ENCODE measurements at regions not wholly inside any gene's neighbourhood (a gene's known extent, or its start where the extent isn't known, plus 50 kb on each side); places are given as distances from the start of the nearest gene placed in this dataset.

DNA sequence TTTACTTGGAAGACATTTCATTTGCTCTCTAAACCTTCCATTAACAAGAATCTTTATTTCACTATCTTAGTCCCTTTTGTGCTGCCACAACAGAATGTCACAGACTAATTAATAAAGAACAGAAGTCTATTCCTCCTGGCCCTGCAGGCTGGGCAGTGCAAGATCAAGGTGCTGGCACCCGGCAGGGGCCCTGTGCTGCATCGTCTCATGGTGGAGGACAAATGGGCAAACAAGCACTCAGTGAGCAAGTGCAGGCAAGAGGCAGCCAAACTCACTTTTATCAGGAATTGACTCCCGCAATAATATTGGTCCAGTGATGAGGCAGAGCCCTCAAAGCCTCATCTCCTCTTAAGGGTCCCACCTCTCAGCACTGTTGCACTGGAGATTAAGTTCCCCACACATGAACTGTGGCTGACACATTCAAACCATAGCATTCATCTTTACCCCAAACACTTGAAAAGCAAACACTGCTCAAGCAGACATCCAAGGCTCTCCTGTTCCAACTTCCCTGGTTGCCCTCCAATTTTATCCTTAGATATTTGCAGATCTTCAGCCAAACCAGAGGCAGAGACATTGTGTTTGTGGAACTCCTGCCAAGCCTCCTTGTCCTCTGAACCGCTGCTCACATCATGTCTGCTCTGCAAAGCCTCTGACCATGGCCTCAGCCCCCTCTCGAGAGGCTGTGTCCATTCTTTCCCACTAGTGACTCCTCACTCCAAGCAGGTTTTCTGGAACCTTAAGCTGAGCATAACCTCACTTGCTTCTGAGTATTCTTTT is 404.4 kb upstream of the SOX11 start:
- no peaks in the 10 kb centered on the region for H3K36me3 ChIP-seq (ENCODE audit: insufficient read depth, low read length)
- H3K9ac ChIP-seq (ENCODE audit: low read depth, low read length): no peak overlapping the region
- no peak overlapping the region for H3K4me2 ChIP-seq (ENCODE audit: insufficient read depth, low read length)
- no peaks in the 10 kb centered on the region for H3K79me2 ChIP-seq (ENCODE audit: insufficient read depth, low read length)
- H4K20me1 ChIP-seq (ENCODE audit: insufficient read depth, low read length): no peaks in the 10 kb centered on the region
- H3K27me3 ChIP-seq (ENCODE audit: insufficient read depth, low read length, poor library complexity): no peaks in the 10 kb centered on the region
- no peak overlapping the region for H2AFZ ChIP-seq (ENCODE audit: low read depth, low read length)
- no peak overlapping the region for H3K27ac ChIP-seq (ENCODE audit: low read length)
- H3K9me3 ChIP-seq (ENCODE audit: insufficient read depth, low read length, severe bottlenecking): no peaks in the 10 kb centered on the region
- no peak for DNase-seq
- no peak overlapping the region for H3K4me3 ChIP-seq (ENCODE audit: low read depth in 1 of 2, low read length in 2 of 2)
- no peak for TF ChIP-seq EZH2 (IDR thresholded peaks at IDR 0.05; ENCODE audit: borderline replicate concordance, low read depth, low read length, severe bottlenecking)
- TF ChIP-seq, protein P1, sequence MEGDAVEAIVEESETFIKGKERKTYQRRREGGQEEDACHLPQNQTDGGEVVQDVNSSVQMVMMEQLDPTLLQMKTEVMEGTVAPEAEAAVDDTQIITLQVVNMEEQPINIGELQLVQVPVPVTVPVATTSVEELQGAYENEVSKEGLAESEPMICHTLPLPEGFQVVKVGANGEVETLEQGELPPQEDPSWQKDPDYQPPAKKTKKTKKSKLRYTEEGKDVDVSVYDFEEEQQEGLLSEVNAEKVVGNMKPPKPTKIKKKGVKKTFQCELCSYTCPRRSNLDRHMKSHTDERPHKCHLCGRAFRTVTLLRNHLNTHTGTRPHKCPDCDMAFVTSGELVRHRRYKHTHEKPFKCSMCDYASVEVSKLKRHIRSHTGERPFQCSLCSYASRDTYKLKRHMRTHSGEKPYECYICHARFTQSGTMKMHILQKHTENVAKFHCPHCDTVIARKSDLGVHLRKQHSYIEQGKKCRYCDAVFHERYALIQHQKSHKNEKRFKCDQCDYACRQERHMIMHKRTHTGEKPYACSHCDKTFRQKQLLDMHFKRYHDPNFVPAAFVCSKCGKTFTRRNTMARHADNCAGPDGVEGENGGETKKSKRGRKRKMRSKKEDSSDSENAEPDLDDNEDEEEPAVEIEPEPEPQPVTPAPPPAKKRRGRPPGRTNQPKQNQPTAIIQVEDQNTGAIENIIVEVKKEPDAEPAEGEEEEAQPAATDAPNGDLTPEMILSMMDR (IDR thresholded peaks at IDR 0.05; ENCODE audit: borderline replicate concordance, extremely low read depth, low read length, poor library complexity, severe bottlenecking): no peak
- no peaks in the 10 kb centered on the region for H3K4me1 ChIP-seq (ENCODE audit: insufficient read depth, low read length)
- ATAC-seq (ENCODE audit: insufficient read depth, low read depth): no peak

DNA sequence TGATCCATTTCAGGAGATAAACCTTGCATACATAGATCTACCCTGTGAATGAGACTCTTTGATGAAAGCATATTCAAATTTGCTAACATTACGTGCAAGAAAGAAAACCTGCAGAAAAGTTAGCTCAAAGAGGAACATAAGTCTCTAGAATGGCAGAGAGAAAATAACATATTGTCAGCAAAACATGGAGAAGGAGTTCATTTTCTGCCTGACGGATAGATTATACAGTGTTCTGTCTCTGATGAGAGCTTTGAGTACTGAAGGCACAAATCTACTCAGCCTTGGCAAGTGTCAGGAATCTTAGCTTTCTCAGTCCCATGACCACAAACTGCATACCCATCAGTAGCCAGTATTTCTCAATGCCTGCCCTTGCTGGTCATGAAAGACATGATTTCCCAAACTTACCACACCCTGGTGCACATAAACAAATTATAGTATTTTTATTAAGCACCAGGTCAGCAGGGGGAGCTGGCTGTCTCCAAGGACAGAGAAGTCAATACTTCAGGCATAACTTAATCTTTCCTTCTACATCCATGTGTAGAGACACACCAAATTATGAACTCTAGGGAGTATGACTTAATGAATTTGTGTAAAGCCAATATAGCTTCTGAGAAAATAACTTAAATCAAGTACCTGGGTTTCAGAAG is 401.2 kb upstream of the SOX11 start:
- Histone ChIP-seq H4K20me1 (ENCODE audit: insufficient read depth, low read length) (no peaks in the 10 kb centered on the region), H3K27me3 (ENCODE audit: insufficient read depth, low read length, poor library complexity) (no peaks in the 10 kb centered on the region), H2AFZ (ENCODE audit: low read depth, low read length) (no peak overlapping the region; the same call in 1 of the 2 replicates), H3K79me2 (ENCODE audit: insufficient read depth, low read length) (no peaks in the 10 kb centered on the region), H3K4me1 (ENCODE audit: insufficient read depth, low read length) (no peaks in the 10 kb centered on the region), H3K9ac (ENCODE audit: low read depth, low read length) (no peak overlapping the region), H3K4me3 (ENCODE audit: low read depth in 1 of 2, low read length in 2 of 2) (no peak overlapping the region), H3K4me2 (ENCODE audit: insufficient read depth, low read length) (no peak overlapping the region), H3K36me3 (ENCODE audit: insufficient read depth, low read length) (no peaks in the 10 kb centered on the region), H3K9me3 (ENCODE audit: insufficient read depth, low read length, severe bottlenecking) (no peaks in the 10 kb centered on the region), H3K27ac (ENCODE audit: low read length) (no peak overlapping the region)
- no peak for DNase-seq
- ATAC-seq (ENCODE audit: insufficient read depth, low read depth): no peak
- no peak for TF ChIP-seq EZH2 (IDR thresholded peaks at IDR 0.05; ENCODE audit: borderline replicate concordance, low read depth, low read length, severe bottlenecking)
- TF ChIP-seq, protein P1 (IDR thresholded peaks at IDR 0.05; ENCODE audit: borderline replicate concordance, extremely low read depth, low read length, poor library complexity, severe bottlenecking): no peak

DNA sequence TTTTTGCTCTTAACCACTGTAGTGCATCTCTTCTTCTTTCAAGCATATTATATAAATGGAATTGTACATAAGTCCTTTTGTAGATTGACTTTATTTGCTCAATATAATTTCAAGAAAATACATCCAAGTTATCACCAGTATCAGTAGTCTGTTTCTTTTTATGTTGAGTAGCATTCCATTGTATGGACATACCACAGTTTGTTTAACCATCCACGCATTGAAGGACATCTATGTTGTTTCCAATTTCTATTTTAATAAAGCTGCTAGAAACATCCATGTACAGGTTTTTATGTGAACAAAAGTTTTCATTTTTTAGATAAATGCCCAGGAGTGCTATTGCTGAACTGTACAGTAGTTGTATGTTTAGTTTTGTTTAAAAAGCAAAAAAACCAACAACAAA is 387.5 kb upstream of the SOX11 start:
- Histone ChIP-seq H3K4me3 (ENCODE audit: low read depth in 1 of 2, low read length in 2 of 2) (no peak overlapping the region), H2AFZ (ENCODE audit: low read depth, low read length) (no peak overlapping the region), H3K79me2 (ENCODE audit: insufficient read depth, low read length) (no peaks in the 10 kb centered on the region), H3K27ac (ENCODE audit: low read length) (no peak overlapping the region), H3K36me3 (ENCODE audit: insufficient read depth, low read length) (no peaks in the 10 kb centered on the region), H3K4me1 (ENCODE audit: insufficient read depth, low read length) (no peaks in the 10 kb centered on the region), H3K27me3 (ENCODE audit: insufficient read depth, low read length, poor library complexity) (no peaks in the 10 kb centered on the region), H3K9me3 (ENCODE audit: insufficient read depth, low read length, severe bottlenecking) (no peaks in the 10 kb centered on the region), H3K9ac (ENCODE audit: low read depth, low read length) (no peak overlapping the region), H4K20me1 (ENCODE audit: insufficient read depth, low read length) (no peaks in the 10 kb centered on the region), H3K4me2 (ENCODE audit: insufficient read depth, low read length) (no peak overlapping the region)
- no peak for ATAC-seq (ENCODE audit: insufficient read depth, low read depth)
- TF ChIP-seq, protein P1 (IDR thresholded peaks at IDR 0.05; ENCODE audit: borderline replicate concordance, extremely low read depth, low read length, poor library complexity, severe bottlenecking): no peak
- TF ChIP-seq EZH2 (IDR thresholded peaks at IDR 0.05; ENCODE audit: borderline replicate concordance, low read depth, low read length, severe bottlenecking): no peak
- no peak for DNase-seq

All from DND-41 (cell line).